HepG2 (cell line): ENCODE measurements at regions not wholly inside any gene's neighbourhood (a gene's known extent, or its start where the extent isn't known, plus 50 kb on each side); places are given as distances from the start of the nearest gene placed in this dataset.
A peak's percentile ranks its signal among the peaks of the same experiment; 100 is the strongest.

Source experiments
- ATAC-seq: fragments of 200-7000 bp; cut with Tn5 transposase; 3 replicates; pipeline ENCODE4 v1.9.1; 2020; ENCODE audit warnings: mild to moderate bottlenecking, moderate library complexity
- BruUV-seq: library from RNA; stranded (reverse); fragments of 400-500 nt; replicated peaks from 2 replicates; lab custom pipeline; 2021; lab: Mats Ljungman, UMichigan
- CTCF ChIA-PET: fragments of 300-600 bp; formaldehyde crosslinking; extraction: SDS; loops from one replicate; lab custom pipeline; 2021; ENCODE audit warnings: low total read pairs, inconsistent platforms, low intra/inter-chr PET ratio; lab: Yijun Ruan, JAX
- POLR2A ChIA-PET: fragments of 350-600 bp; sonication (Branson Sonifier 250); formaldehyde crosslinking; loops from one replicate; lab custom pipeline; 2020; ENCODE audit warnings: antibody characterized with exemption, inconsistent platforms; lab: Yijun Ruan, JAX
- DNase-seq: peaks from one replicate; pipeline ENCODE4 v3.0.0-alpha.2; 2015; ENCODE audit warnings: low spot score
- FAIRE-seq: peaks from 3 replicates; lab custom pipeline; 2011; peaks lifted over from hg19 to GRCh38; lab: Jason Lieb, UNC
- H2AFZ ChIP-seq: one replicate; pipeline ENCODE4 v1.6.1; 2011; ENCODE audit warnings: low read length, inconsistent platforms
- H3K27ac ChIP-seq: fragments of 300-600 bp; 3 replicates; pipeline ENCODE4 v1.8.0; 2011; ENCODE audit warnings: mixed run types, mild to moderate bottlenecking, mixed read lengths, low read length, inconsistent platforms; ENCODE audit not compliant: insufficient read depth; ENCODE audit errors: extremely low read length
- H3K27me3 ChIP-seq, 2 experiments: fragments of 200-600 bp in 1 of 2; 2 replicates in 1 of 2; 3 replicates in 1 of 2; pipeline versions ENCODE4 v1.6.0 to v1.8.0; 2011; ENCODE audit warnings: low read length in 2 of 2, mild to moderate bottlenecking in 2 of 2, moderate library complexity in 2 of 2, inconsistent platforms in 1 of 2; ENCODE audit not compliant: insufficient read depth in 2 of 2, control insufficient read depth in 1 of 2
- H3K36me3 ChIP-seq, 2 experiments: fragments of 200-600 bp in 1 of 2; replicated peaks in 1 of 2; 2 replicates in 1 of 2; 3 replicates in 1 of 2; pipeline versions ENCODE4 v1.5.1 to v1.8.0; 2011; ENCODE audit warnings: low read length in 2 of 2, inconsistent platforms in 1 of 2; ENCODE audit not compliant: insufficient read depth in 2 of 2, control insufficient read depth in 1 of 2
- H3K4me1 ChIP-seq: 2 replicates; pipeline ENCODE4 v1.5.1; 2012; ENCODE audit warnings: low read length, inconsistent platforms; ENCODE audit not compliant: insufficient read depth
- H3K4me2 ChIP-seq: 2 replicates; pipeline ENCODE4 v1.6.0; 2011; ENCODE audit warnings: low read depth, low read length, inconsistent platforms
- H3K4me3 ChIP-seq, 3 experiments: fragments of 200-600 bp in 1 of 3; sonication (generic), shearing (Covaris generic) in 1 of 3; replicated peaks in 1 of 3; 2 replicates each; pipeline ENCODE4 v1.5.1; 2011 to 2016; ENCODE audit warnings: low read length in 3 of 3, inconsistent platforms in 2 of 3, low read depth in 2 of 3, mild to moderate bottlenecking in 2 of 3, control low read depth in 1 of 3, mixed read lengths in 1 of 3; ENCODE audit not compliant: insufficient read depth in 1 of 3
- H3K79me2 ChIP-seq: one replicate; pipeline ENCODE4 v1.6.1; 2011; ENCODE audit warnings: low read length, inconsistent platforms; ENCODE audit not compliant: insufficient read depth
- H3K9ac ChIP-seq: 2 replicates; pipeline ENCODE4 v1.6.0; 2011; ENCODE audit warnings: mild to moderate bottlenecking, low read depth, low read length, inconsistent platforms; ENCODE audit not compliant: insufficient read depth
- H3K9me3 ChIP-seq: 2 replicates; pipeline ENCODE4 v1.5.1; 2012; ENCODE audit warnings: mild to moderate bottlenecking, low read length
- H4K20me1 ChIP-seq: 2 replicates; pipeline ENCODE4 v1.6.0; 2011; ENCODE audit warnings: inconsistent platforms, mild to moderate bottlenecking, low read length, moderate library complexity; ENCODE audit not compliant: insufficient read depth
- IRX3 ChIP-seq: sonication (generic); formaldehyde crosslinking; IDR thresholded peaks from 2 replicates; pipeline ENCODE4 v1.8.1; 2023; ENCODE audit warnings: mild to moderate bottlenecking, low read depth, missing genetic modification reagents, borderline replicate concordance
- PRDM15 ChIP-seq: sonication (generic); formaldehyde crosslinking; IDR thresholded peaks from 2 replicates; pipeline ENCODE4 v1.4.0; 2020; ENCODE audit warnings: missing genetic modification reagents
- TOPORS ChIP-seq: sonication (generic); formaldehyde crosslinking; IDR thresholded peaks from 2 replicates; pipeline ENCODE4 v1.8.0; 2023; ENCODE audit warnings: mild to moderate bottlenecking, missing genetic modification reagents
- ZNF138 ChIP-seq: sonication (generic); formaldehyde crosslinking; IDR thresholded peaks from 2 replicates; pipeline ENCODE4 v1.5.0; 2020; ENCODE audit warnings: mild to moderate bottlenecking, low read depth, missing genetic modification reagents
- ZNF367 ChIP-seq: sonication (generic); formaldehyde crosslinking; IDR thresholded peaks from 2 replicates; pipeline ENCODE4 v1.4.0; 2020; ENCODE audit warnings: missing genetic modification reagents, borderline replicate concordance
- ZNF556 ChIP-seq: sonication (generic); formaldehyde crosslinking; IDR thresholded peaks from 2 replicates; pipeline ENCODE4 v1.4.0; 2020; ENCODE audit warnings: mild to moderate bottlenecking, missing genetic modification reagents, borderline replicate concordance
- WGBS: methylation state at CpG from one replicate; pipeline ENCODE4 v1.1.6; 2017; ENCODE audit warnings: low lambda C conversion rate; 5-methylcytosine and 5-hydroxymethylcytosine counted together
- in situ Hi-C: cut with HindIII; loops from 2 replicates; pipeline ENCODE4 v1.10.0; 2017; ENCODE audit warnings: low pct_unique_long_range_greater_than_20kb; ENCODE audit not compliant: extremely low pct_ligation_motif_present
- intact Hi-C: fragments of 100-400 bp; cut with micrococcal nuclease; formaldehyde crosslinking; loops from one replicate; pipeline ENCODE4 v1.10.0; 2022; ENCODE audit not compliant: unreplicated experiment
- TF ChIP-seq, protein P1 (sequence below): sonication (generic); formaldehyde crosslinking; IDR thresholded peaks from 2 replicates; pipeline ENCODE4 v1.4.0; 2020; ENCODE audit warnings: missing genetic modification reagents, borderline replicate concordance

GRCh38 chr9:129517006-129517405 is 103.9 kb downstream of the C9orf50 start:
- Histone ChIP-seq H3K4me3 (no peak overlapping the region), H3K4me1 (peaks cover 5% of the 10 kb centered on the region), H3K9me3 (peaks cover 29% of the 10 kb centered on the region), H4K20me1 (no peaks in the 10 kb centered on the region), H3K36me3 (no peaks in the 10 kb centered on the region), H3K27me3 (0 out of 5 replicates have a peak, but pooled peaks cover 2 to 4% of the 10 kb centered on the region in 2 experiments), H3K4me2 (no peak overlapping the region), H2AFZ (no peak overlapping the region), H3K9ac (no peak overlapping the region), H3K79me2 (no peaks in the 10 kb centered on the region), H3K27ac (no peak overlapping the region)
- CTCF ChIA-PET: no interaction called here
- in situ Hi-C loops: no loop called here
- BruUV-seq: no TSS peak
- no peak for ATAC-seq
- DNase-seq: no peak
- intact Hi-C loops: no loop called here
- peak; percentile 92 for TF ChIP-seq ZNF556 (CRISPR knock-in tag)
- no peak for TF ChIP-seq ZNF138 (CRISPR knock-in tag)
- POLR2A ChIA-PET: interaction anchor here (1.1 kb wide), 1 partner anchor 42 kb away, joined by 5 read pairs; no protein-coding TSS in a partner anchor
- FAIRE-seq: no peak
- WGBS: 76% methylated on average over 7 of the region's 7 CpGs

DNA sequence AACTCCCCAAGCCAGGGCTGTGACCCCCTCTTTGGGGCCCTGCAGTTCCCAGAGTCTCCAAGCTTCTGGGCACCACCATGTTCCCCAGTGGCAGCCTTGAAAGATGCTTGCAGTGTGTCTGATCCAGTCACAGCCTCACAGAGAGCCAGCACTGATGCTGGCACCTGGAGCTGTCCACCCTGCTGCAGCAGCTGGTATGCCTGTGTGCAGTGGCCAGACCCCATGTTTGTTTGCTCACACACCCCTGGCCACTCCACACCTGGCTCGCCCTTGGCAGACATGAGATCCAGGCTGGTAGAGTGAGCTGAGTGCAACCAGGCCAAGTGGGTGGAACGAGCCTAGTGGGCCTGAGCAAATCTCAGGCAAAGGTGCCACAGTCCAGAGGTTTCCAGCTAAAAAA is 106.0 kb downstream of the C9orf50 start:
- no peaks in the 10 kb centered on the region for H4K20me1 ChIP-seq
- DNase-seq (no peak), FAIRE-seq (no peak), ATAC-seq (no peak; the same call in 2 of the 3 replicates)
- WGBS: 0% methylated on average over 1 of the region's 2 CpGs
- POLR2A ChIA-PET: no interaction called here
- H3K4me1 ChIP-seq: peaks cover 18% of the 10 kb centered on the region
- H3K4me3 ChIP-seq: no peak overlapping the region
- CTCF ChIA-PET: no interaction called here
- no peaks in the 10 kb centered on the region for H3K27me3 ChIP-seq
- no peak overlapping the region for H2AFZ ChIP-seq
- BruUV-seq: no TSS peak
- peaks cover 29% of the 10 kb centered on the region for H3K9me3 ChIP-seq
- in situ Hi-C loops: no loop called here
- H3K79me2 ChIP-seq: no peaks in the 10 kb centered on the region
- no peak overlapping the region for H3K4me2 ChIP-seq
- intact Hi-C loops: no loop called here
- H3K36me3 ChIP-seq: no peaks in the 10 kb centered on the region
- H3K27ac ChIP-seq: no peak overlapping the region
- no peak overlapping the region for H3K9ac ChIP-seq
- no peak for TF ChIP-seq IRX3 (CRISPR knock-in tag)
- no peak for TF ChIP-seq TOPORS
- TF ChIP-seq ZNF367 (CRISPR knock-in tag): no peak
- TF ChIP-seq PRDM15 (CRISPR knock-in tag): no peak
- TF ChIP-seq, protein P1, sequence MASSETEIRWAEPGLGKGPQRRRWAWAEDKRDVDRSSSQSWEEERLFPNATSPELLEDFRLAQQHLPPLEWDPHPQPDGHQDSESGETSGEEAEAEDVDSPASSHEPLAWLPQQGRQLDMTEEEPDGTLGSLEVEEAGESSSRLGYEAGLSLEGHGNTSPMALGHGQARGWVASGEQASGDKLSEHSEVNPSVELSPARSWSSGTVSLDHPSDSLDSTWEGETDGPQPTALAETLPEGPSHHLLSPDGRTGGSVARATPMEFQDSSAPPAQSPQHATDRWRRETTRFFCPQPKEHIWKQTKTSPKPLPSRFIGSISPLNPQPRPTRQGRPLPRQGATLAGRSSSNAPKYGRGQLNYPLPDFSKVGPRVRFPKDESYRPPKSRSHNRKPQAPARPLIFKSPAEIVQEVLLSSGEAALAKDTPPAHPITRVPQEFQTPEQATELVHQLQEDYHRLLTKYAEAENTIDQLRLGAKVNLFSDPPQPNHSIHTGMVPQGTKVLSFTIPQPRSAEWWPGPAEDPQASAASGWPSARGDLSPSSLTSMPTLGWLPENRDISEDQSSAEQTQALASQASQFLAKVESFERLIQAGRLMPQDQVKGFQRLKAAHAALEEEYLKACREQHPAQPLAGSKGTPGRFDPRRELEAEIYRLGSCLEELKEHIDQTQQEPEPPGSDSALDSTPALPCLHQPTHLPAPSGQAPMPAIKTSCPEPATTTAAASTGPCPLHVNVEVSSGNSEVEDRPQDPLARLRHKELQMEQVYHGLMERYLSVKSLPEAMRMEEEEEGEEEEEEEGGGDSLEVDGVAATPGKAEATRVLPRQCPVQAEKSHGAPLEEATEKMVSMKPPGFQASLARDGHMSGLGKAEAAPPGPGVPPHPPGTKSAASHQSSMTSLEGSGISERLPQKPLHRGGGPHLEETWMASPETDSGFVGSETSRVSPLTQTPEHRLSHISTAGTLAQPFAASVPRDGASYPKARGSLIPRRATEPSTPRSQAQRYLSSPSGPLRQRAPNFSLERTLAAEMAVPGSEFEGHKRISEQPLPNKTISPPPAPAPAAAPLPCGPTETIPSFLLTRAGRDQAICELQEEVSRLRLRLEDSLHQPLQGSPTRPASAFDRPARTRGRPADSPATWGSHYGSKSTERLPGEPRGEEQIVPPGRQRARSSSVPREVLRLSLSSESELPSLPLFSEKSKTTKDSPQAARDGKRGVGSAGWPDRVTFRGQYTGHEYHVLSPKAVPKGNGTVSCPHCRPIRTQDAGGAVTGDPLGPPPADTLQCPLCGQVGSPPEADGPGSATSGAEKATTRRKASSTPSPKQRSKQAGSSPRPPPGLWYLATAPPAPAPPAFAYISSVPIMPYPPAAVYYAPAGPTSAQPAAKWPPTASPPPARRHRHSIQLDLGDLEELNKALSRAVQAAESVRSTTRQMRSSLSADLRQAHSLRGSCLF (CRISPR knock-in tag): no peak
